ENCODE measurements at regions not wholly inside any gene's neighbourhood (a gene's known extent, or its start where the extent isn't known, plus 50 kb on each side); places are given as distances from the start of the nearest gene placed in this dataset.

DNA sequence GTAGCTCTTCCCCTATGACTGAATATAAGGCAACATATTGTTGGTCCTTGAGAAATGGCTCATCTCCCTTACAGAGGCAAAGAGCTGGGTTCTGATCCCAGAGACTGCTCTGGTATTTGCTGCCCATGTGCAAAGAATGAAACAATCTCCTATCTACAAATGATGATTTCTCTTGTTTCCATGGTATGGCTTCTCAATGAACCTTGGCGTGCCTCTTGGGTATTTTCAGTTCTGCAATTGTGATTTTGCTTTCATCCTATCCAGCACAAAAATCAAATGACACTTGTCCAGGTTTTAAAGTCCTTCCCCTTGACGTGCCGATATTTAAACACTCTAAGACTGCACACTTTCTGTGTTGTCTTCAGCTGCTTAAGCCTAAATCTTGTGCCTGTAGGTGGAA, 109.8 kb upstream of the NR2F2 start:
- no peak for FAIRE-seq

DNA sequence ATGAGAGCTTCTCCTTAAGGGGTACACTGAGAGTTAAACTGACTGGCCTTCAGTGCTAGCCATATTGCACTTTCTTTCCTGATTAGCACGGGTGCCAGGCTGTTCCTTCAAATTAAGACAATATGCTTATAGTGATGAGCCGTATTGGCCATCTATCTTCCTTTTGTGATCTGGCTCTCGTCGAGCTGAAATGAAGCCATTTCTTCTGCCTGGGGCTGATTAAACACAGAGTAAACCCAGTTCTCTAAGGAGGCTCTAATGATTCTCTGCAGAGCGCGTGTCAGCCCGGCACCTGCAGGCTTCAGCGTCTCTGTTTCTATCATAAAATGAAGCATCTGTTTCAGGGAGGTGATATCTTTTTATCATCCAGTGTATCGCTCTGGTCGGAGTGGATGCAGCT, 107.5 kb upstream of the NR2F2 start:
- FAIRE-seq: no peak

DNA sequence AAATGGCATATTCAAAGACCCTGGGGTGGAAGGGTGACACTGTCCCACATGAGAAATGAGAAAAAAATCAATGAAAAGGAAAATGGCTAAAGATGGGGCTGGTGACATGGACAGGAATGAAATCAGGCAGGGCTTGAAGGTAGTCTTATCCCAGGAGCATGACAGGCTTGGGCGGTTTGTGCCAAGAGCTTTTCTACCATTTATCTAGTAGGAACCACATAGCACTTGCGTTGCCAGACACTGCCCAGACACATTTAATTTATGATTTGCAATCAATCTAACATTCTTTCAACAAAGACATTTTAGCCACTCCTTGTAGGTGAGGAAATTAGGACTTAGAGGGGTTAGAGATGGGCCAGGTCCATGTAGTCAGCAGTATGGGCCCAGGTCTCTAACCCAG, 106.6 kb upstream of the NR2F2 start:
- FAIRE-seq: no peak

DNA sequence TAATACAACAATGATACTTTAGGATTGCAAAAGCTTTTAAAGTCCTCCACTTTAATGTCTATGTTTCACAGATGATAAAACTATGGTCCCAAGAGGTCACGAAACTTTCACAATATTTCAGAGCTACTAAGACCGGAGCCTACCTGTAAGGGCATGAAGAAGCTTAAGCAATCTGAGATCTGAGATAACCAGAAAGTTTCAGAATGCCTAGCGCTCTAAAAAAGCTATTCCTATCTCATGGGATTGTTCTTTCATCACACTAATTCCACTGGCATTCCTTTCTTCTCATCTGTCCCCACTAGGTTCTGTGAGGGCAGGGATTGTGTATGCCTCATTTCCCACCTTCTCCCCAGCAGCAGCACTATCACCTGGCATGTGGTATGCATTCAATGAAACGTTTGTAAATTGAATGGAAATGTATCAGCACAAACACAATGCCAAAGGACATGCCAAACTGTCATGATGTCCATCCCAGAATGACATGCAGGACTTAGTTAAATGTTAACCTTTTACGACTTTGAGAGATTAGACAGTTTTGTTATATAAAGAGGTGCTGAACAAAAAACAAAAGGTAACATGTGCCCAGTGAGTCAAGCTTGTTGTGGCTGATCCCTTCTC, 104.7 kb upstream of the NR2F2 start:
- no peak for FAIRE-seq

DNA sequence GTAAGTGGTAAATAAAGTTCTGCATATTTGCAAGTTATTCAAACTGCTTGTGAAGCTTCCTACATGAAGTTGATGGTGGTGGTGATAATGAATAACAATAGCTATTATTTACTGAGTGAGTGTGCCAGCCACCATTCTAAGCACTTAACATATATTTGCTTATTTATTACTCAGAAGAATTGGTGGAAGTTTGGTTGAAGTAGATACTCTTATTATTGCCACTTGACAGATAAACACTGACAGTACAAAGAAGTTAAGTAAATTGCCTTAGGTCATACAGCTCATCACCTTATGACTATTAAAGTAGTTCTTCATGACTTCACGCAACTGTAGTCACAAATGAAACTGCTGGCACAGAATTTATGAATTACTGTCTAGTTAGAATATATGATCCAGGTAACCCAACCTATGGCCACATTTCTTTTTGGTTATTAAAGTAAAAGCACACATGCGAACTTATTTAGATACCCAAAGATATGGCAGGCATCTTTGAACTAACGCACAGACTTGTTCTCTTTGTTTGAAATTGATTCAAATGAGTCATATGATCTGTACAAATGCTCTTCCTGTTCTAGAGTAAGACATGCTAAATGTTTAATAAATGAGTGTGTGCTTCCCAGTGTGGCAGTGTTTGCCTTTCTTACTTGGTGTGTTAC, 99.8 kb upstream of the NR2F2 start:
- FAIRE-seq: no peak

DNA sequence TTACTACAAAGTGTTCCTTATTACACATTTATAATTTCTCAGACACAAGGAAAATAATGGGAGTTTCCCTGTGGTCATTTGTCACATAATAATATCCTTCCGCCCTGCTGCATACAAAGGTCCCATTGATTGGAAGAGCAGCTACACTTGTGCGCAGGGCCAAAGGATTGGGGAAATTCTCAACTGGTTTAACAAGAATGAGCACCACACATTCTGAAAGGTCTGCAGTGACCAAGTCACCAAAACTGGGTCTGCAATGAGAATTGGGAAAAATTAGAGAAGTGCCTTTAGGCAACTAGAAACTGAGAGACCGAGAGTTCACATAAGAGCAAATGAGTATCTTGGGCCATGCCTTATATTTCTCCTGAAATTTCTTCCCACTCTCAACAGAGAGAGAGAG, 98.2 kb upstream of the NR2F2 start:
- no peak for FAIRE-seq

DNA sequence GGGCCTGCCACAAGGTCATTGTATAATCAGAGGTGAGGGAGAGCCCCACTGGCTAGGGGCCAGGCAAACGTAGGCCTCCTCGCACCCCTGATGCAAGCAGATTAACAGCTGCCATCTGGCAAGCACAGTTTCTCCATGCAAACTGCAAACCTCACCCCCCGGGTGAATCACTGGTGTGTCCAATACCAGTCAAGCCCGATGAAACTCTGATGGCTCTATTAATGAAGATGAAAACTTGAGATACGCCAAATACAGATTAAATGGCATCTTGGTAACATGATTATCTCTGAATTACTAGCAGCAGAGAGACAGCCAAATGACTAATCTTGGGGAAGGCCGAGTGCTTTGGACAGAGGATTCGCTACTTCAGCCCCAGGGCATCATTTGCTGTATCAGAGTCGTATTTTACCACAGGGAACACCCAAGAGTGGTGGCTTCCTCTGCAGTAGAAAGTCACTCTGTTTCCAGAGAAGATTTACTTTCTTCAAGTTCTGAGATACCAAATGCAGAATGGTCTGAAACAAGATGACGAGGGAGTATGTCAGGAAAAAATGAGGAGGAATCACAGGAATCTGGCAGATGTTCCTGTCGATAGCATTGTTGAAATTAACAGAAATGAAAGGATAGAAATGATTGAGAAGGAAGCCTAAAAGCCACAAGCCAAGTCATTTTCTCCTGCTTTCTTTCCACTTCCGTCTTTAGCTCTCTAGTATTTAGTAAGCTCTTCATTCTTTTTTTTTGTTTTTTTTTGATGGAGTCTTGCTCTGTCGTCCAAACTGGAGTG, 96.2 kb upstream of the NR2F2 start:
- FAIRE-seq: no peak

DNA sequence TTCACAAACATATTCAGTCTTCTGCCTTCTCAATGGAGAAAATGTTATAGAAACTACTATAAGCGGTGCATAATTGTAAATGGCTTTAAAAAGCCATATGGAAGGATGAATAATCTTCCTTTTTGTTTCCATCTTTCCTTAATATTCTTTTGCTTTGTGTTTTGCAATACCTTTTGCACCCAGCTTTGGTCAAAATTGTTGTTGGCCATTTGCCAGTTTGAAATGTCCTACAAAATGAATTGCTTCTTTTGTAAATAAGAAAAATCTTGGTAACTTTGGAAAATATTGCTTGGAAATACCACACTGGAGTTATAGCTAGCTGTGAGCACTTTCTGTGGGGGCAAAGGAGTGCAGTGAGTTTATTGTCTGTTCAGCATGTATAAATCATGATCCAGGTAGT, 93.5 kb upstream of the NR2F2 start:
- FAIRE-seq: no peak

DNA sequence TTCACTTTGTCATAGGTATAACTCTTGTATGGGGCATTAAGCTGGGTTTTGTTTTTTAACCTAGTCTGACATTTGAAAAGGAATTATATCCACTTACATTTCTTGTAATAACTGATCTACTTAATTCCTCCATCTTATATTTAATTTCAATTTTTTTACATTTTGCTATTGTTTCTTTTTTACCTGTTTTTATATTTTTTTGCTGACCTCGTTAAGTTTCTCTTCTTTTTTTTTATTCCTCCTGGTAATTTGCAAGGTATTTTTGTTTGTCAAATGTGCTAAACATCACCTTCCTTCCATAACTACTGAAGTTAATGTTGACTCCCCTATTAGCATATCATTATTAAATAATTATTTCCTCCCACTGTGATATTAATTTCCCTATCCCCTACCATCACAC, 87.7 kb upstream of the NR2F2 start:
- no peak for FAIRE-seq

DNA sequence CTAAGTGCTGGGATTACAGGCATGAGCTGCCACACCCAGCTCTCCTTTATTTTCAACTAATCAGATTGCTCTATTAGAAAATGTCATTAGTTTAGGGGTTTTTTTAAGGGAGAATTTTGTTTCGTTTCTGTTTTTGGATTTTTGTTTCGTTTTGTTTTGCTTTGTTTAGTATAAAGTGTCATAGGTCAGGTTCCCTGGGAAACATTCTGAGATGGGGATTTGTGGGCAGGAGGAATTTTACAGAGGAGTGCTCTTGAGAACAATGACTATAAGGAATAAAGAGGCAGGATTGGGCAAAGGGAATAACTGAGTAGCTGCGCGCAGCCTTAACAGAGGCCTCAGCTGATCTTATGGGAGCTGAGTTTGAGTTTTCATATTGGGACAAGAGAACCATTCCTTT, 86.8 kb upstream of the NR2F2 start:
- FAIRE-seq: no peak

DNA sequence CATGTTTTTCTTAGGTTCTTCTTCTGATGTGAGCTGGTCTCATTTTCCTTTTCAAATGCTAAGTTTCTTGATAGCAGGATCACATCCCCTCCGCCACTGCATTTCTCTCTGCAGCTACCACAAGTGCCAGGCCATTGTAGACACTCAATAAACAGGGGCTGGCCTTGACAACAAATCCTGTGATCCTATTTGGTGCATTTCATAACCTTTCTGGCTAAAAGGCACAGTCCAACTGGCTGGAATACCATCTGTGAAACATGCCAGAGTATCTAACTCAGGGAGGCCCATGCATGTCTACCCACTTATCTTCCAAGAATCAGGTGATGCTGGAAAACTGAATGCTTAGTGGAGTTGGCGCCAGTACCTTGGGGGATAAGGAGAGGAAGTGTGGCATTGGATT, 85.2 kb upstream of the NR2F2 start:
- no peak for FAIRE-seq

DNA sequence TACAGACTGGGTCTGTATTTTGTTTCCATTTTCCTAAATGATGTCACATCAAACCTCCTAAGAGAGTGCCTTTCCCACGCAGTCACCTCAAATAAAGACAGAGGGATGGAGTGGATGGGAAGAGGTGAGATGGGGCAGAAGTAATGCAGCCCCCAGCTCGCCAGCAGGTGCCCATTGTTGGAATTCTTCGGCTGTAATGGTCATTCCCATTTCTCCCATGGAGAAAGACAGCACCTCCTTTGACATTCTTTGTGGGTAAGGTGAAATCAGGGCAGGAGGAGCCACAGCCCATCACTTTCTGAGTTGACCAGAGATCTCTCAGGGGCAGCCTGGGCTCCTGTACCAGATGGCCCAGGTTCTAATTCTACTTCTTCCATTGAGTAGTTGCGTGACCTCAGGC, 84.4 kb upstream of the NR2F2 start:
- FAIRE-seq: no peak

DNA sequence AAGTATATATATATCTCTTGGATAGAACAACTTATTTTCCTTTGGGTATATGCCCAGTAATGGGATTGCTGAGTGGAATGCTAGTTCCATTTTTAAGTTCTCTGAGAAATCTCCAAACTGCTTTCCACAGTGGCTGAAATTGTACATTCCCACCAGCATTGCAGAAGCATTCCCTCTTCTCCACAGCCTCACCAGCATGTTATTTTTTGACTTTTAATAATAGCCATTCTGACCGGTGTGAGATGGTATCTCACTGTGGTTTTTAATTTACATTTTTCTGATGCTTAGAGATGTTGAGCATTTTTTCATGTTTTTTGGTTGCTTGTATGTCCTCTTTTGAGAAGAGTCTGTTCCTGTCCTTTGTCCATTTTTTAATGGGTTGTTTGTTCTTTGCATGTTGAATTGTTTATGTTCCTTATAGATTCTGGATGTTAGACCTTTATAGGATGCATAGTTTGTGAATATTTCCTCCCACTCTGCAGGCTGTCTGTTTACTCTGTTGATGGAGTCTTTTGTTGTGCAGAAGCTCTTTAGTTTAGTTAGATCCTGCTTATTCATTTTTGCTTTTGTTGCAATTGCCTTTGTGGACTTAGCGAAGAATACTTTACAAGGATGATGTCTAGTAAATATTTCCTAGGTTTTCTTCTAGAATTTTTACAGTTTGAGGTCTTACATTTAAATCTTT, 82.7 kb upstream of the NR2F2 start:
- no peak for FAIRE-seq

DNA sequence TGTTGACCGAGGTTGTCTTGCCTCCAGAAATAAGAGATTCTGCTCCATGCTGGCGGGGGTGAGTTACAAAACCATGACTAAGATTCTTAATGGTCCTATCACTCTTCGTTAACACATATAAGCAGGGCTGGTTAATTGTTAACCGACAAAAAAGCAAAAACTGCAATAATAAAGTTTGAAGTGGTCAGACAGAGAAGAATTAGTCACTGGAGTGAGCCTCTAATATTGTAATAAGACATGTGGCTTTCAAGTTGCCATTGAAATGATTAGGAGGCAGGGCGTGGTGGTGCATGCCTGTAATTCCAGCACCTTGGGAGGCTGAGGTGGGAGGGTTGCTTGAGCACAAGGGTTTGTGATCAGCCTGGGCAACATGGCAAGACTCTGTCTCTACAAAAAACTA, 78.4 kb upstream of the NR2F2 start:
- no peak for FAIRE-seq

DNA sequence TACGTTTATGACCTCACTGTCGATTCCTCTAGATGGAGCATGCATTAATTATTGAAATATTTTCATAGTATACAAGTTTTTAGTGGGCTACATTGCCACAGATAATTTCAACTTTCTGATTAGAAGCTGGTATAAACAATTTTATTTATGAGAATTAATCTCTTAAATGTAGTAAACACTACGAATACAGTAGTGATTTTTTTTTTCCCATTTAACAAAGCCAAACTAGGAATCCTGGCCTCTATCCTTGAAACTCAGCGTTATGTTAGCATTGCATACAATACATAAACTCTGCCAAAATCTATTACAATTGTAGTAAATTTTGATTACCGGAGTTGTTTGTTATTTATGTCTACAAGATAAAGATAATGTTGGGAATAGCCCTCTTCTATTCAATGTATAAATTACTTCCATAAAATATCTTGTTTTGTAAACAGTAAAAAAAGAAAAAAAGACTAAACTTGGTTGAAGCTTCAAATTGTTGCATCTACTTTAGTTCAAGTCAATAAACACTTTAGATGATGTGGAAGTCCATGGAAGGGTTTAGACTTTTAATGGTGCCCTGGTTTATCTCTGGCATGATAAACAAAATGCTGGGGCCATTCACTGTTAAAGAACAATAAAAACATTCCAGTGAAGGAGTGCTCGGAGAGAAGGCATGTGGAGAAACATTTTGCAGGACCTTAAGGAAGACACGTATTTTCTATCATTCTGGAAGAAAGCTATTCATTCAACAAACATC, 77.3 kb upstream of the NR2F2 start:
- no peak for FAIRE-seq

DNA sequence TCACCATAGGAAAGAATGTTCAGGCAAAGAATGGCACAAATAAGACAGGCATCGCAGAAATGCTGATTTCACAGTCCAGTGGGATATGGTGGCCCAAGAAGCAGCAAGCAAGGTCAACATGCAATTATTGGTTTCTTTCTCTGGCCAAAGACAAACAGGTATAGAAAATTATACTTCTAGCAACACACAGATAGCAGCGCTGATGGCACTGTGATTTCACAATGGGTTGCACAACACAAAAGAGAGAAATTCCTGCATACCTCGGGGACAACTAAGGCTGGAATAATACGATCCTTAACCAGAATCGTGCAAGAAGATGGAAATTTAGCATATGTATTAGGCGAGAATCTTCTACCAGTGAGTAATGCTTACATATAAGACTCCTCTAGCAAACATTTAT, 76.3 kb upstream of the NR2F2 start:
- no peak for FAIRE-seq

DNA sequence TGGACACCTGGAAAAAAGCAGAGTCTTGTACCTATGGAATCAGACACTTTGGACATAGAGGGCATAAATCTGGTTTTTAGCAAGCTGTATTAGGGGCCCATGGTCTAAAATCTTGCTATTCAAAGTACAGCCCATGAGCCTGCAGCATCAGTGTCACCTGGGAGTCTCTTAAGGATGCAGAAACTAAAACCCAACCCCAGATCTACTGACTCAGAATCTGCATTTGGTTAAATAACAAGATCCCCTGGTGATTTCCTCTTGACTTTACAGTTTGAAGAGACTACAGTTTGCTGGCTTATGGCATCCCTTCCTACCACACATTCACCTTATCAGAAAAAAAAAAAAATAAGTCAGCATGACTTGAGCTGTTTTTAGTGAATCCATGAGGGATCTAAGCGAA, 74.9 kb upstream of the NR2F2 start:
- no peak for FAIRE-seq

DNA sequence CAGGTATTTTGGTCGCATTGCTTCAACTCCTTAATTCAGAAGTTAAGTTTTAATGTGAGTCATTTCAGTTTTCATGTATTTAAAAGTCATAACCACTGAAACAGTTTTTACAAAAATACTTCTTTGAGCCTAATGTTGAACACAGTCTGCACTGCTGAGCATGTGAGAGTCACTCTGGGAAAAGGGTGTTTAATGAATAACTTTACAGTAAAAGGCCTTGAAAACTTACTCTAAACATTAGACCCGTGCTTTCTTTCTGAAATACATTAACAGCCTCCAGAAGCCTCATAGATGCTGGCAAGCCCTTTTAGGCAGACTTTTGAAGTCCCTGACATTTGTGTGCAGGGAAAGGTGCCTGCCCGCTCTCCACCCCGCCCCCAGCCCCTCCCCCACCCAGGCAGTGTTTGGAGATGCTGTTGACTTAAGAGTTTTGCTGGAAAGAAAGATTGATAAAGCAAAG, 68.9 kb upstream of the NR2F2 start:
- no peak for FAIRE-seq

DNA sequence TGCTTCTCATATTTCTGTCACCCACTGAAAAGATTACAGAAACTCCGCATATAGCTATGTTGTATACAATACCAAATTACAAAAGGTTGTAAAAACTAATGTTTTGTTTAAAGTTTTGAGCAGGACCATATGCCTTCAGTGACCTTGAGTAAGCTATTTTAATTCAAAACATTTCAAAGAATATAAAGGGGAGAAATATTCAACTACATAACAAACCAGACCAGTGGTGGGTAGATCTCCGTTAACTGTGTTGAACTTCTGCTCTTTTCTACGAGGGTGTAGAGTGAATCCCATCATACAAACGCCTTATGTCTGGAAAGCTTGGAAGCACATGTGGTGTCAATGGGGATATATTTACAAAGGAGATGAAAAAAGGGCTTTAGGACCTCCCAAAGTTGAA, 68.4 kb upstream of the NR2F2 start:
- no peak for FAIRE-seq

DNA sequence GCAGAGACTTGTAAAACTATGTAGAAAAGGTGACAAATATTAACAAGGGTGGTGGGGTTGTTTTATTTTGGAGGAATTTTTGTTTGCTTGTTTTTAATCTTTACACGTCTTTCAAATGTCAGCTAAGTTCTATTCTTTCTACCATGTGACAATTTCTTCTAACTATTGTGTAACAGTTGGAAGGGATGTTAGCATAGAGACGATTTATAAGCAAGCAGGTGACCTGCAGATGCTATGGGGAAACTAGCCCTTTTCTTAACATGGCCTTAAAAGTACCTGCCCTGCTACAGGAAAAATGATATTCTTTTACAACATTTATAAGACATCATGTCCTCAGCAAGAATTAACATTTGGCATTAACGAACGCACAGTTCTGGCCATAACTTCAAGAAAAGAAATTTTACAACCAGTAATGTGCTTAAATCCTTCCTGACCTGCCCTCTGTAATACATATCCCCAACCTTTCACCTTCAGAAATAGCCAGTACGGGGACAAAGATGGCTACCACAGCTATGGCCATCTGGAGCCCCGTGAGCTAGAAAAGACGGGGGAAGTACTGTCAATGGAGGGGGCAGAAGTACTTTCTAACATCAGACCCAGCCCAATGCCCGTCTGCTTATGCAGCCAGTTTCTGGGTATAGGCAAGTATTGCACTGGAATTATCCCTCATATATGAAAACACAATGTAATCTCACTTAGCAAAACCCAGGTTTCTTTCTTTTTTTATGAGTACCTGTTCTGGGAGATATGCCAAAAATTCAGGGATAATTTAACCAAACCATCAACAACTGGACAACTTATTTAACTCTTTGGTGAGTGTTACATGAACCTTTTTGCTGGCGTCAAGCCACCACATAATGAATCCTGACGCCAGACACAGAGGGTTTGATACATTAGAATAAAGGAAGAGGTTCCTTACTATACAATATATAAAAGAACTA, 67.7 kb upstream of the NR2F2 start:
- FAIRE-seq: no peak

DNA sequence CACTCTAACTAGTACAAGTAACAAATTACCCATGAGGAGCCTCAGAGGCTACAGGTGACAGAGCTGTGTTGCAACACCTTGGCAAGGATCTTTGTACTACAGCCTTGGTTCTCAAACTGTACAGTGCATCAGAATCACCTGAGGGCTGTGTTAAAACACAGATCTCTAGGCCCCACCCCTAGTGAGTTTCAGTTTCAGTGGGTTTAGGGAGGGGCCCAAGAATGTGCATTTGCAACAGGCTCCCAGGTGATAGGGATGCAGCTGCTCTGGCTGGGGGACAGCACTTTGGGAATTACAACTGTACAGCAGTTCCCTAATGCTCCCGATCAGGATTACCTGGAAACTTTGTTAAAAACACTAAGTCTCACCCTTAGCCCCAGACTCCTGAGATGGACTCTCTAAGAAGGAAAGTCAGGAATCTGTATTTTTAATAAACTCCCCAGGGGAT, 66.1 kb upstream of the NR2F2 start:
- no peak for FAIRE-seq
